ENCODE measurements at regions not wholly inside any gene's neighbourhood (a gene's known extent, or its start where the extent isn't known, plus 50 kb on each side); places are given as distances from the start of the nearest gene placed in this dataset.

GRCh38 chr11:15779518-15779917 is 576.8 kb downstream of the SOX6 start:
- no peak for DNase-seq

- DNase-seq = no peak
Measured at GRCh38 chr11:15780382-15780781, 576.0 kb downstream of the SOX6 start.

GRCh38 chr11:15780837-15781236 is 575.5 kb downstream of the SOX6 start:
- no peak for DNase-seq

DNA sequence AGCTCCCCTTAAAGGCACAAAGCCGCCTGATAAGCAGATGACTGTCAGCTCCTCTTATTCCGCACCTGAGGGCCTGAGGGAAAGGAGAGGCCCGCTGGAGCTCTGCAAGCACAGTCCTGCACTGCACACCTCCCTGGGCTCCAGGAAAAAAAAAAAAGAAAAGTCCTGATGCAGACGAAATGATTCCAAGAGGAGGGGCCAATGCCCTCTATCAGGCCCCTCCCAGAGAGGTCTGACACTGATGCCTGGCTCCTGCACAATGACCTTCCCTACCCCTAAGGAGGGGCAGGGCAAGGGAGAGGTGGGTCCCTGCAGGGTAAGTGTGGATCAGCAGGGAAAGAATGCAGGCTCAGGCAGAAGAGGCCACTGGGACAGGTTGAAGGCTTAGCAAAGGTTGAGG is 572.7 kb downstream of the SOX6 start:
- DNase-seq = no peak

DNA sequence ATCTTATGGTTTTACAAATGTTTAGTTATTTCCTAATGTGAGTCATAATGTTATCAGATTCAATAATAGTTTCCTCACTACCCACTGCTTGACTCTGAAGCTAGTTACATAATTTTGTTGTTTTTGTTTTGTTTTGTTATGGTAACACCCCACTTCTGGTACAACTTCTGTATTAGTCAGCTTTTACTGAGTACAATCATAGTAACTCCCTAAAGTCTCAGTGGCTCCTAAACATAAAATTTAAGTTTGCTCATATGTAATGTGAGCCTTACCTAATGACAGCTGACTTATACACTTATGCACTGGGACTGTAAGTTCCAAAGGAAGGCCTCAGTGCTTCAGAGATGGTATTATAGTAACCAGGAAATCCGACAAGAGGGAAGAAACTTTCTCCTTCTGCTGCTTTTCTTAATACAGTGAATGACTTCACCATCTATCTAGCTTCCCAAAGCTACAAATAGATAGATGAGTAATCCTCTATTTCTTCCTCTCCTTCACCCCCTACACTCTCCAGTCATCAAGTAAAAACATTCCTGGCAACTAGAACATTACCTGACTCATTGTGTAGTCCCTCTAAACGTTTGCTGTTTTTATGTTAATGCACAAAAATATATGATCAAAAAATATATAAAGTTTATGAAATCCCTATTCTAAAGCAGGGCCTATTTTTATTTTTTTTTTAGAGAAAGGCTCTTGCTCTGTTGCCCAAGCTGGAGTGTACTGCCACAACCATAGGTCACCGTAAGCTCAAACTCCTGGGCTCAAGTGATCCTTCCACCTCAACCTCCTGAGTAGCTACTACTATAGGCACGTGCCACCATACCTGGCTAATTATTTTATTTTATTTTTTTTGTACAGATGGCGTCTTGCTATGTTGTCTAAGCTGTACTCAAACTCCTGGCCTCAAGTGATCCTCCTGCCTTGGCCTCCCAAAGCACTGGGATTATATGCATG is 563.0 kb downstream of the SOX6 start:
- DNase-seq = no peak

- DNase-seq = no peak
Measured at GRCh38 chr11:15794361-15795150, 561.8 kb downstream of the SOX6 start.

DNA sequence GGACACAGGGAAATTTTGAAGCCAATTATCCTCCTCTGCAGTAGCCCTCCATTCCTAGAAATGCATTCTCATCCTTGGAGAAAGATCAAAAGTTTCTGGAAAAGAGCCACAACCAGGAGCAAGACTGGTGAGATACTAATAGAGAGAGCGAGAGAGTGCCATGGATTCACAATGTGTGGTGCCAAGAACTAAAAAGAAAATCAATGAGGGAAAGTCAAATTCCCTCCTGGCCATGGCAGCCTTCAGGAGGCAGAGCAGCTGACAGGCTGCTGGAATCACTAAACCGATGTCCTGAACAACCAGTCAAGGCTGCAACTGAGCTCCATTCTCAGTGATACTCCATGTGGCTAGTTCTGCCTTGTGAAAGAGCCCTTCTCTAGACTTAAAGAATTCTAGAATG is 561.0 kb downstream of the SOX6 start:
- DNase-seq = peak; percentile 21 to 75

- DNase-seq = peak in 1 of 2 experiments; percentile 56
Measured at GRCh38 chr11:15800111-15800800, 556.1 kb downstream of the SOX6 start.

DNA sequence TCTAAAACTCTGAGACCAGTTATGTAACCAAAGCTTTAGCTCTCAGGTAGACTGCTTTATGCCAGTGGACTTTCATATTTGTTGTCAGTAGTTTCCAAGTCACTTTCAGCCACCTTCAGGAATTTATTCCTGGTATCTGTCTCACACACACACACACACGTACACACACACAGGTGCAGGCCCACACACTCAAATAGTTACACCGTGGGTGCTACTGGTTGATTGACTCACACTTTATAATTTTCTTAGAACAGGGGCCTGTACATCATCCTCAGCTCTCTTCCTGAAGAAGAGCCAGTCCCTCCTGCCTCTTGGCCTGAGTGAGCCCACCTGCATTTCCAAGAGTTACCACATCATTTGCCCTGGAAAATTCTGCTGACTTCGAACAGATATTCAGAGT is 555.2 kb downstream of the SOX6 start:
- no peak for DNase-seq

- DNase-seq = no peak
Measured at GRCh38 chr11:15801616-15802015, 554.7 kb downstream of the SOX6 start.

GRCh38 chr11:15805726-15806125 is 550.6 kb downstream of the SOX6 start:
- DNase-seq = no peak

DNA sequence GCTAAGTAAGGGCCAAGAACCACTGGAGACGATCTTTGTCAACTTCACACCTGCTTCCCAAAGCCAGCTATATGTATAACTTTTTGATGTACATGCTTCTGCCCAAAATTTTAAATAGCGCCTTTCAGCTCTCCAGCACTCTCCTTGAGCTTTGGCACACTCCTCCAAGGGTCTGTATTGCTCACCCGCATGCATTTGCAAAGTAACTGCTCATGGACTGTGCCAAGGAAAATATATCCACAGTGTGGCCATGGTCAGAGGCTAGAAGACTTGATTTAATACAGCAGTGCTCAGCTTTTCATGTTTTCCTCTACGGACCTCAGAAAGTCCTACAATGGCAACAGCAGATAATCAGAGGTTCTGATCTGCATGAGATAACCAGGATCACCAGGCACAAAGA is 550.1 kb downstream of the SOX6 start:
- no peak for DNase-seq

GRCh38 chr11:15807827-15808226 is 548.5 kb downstream of the SOX6 start:
- DNase-seq = no peak

DNA sequence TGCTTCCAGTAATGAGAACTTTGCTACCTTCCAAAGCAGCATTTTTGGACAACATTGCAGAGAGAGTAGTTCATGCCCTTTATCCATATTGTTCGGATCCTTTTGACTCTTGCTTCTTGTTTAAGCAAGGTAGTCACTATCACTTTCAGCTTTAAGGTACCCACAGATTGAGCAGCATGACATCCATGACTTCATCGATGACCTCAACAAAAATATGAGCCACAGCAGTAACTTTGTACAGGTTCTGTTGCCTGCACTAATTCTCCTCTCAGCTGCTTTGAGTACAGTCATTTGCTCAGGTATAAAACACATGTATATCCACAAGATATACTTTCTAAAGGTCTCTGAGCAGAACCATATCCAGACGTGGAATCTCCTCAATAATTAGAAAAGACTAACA is 546.3 kb downstream of the SOX6 start:
- no peak for DNase-seq

GRCh38 chr11:15810525-15810924 is 545.8 kb downstream of the SOX6 start:
- no peak for DNase-seq

DNA sequence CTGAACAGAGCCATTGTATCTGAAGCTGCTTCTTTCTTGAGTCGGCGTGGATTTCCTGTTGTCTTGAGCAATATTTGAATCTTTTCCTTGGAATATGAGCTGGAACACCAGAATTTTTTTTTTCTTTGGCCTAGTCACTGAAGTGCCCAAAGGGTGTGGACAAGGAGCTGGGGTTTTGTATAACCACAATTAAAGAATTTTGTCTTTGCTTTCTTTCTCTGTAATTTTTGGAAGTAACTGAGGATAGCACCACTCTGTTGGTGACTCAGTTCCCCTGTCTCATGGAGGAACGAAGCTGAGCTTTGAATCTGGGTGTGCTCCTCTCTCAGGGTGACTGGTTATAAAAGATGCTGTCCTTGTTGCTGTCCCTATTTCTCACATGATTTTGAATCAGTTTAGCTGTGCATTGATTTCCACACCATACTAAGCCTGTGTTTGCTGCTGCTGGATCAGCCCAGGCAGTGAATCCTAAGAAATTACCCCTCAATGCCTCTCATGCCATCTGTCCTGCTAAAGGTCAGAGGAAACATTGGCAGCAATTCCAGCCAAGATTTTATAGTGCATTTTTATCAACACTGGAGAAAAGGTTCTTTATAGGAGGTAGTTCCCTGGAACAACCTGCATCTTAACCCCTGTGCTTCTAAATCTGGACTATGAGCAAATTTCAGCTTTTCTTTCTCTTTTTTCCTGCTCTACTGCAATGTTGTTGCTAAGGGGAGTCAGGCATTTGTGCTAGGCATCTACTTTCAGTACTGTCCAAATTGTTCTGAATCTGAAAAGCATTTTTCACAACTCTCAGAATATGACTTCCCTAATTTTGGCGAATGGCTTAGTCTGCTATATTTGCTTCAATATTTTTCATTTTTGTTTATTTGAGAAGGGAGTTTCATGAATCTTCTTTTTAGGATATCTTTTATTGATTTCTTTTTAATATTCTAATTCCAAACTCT is 540.8 kb downstream of the SOX6 start:
- DNase-seq = peak in 1 of 2 experiments; percentile 44

DNA sequence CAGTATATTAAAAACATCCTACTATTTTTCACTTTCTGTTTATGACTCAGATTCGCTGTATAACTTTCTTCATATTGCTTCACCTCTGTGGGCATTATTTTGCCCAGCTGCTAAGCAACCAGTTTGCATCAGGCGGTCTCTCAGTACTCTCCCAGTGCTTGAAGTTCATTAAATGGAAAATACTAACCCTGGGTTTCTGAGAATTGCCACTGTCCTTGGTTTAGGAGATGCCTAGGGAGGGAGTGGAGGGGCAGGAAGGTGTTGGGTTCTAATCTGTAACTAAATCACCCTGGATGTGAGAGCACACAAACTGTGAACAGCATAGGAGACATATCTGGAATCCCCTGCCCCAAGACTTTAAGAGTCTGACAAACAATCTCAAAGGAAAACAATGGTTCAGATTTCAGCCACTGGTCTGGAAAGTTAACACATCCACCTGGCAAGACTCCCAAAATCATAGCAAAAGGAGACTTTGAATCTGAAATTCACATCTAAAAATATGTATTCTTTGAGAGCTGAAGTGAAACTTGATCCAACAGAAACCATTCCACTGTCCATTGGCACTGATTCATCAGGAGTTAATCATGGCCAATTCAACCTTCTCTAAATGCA is 540.0 kb downstream of the SOX6 start:
- peak in 1 of 2 experiments; percentile 15 for DNase-seq

DNA sequence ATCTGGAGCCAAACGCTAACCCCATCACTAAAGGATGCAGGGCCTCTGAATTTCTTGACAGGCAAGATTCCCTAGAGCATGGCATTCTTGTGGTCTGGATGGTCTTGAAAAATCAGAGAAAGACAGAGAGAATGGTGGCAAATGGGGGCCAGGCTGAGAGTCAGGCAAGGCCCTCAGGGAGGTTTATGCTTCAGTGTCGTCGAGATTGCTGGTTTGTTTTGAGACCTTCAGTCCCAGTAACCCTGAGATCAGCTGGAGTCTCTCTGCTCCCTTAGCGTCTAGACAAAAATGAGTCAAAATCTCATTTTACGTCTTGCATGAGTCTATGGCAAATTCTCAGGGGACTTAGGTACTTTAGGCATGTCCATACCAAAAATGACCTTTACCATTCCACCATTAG is 539.3 kb downstream of the SOX6 start:
- DNase-seq = no peak

- DNase-seq = no peak
Measured at GRCh38 chr11:15818132-15818842, 538.1 kb downstream of the SOX6 start.

- DNase-seq = peak; percentile 71 to 84
Measured at GRCh38 chr11:15819679-15820286, 536.6 kb downstream of the SOX6 start.

DNA sequence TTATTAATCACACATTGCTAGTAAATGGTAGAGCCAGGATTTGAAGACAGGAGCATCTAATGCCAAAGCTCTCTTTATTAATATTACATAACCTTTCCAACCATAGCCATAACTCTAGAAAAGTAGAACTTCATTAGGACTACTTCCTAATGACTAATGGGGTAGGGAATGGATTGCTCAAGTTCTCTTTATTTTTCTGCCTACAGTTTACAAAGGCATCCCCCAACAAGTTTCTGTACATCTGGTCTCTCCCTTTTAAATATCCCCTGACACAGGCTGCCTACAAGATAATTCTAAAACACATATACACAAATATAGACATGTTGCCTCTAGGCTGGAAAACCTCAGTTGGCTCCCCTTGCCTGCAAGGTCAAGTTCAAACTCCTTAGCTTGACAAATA is 534.9 kb downstream of the SOX6 start:
- no peak for DNase-seq

Data from NCI-H446 (cell line).